Activated CD4-positive, alpha-beta memory T cell treated with anti-CD3 and anti-CD28 coated beads for 36 hours (primary cell): ENCODE measurements at regions not wholly inside any gene's neighbourhood (a gene's known extent, or its start where the extent isn't known, plus 50 kb on each side); places are given as distances from the start of the nearest gene placed in this dataset.

Experiments
- CTCF ChIA-PET: fragments of 350-600 bp; sonication (Branson Sonifier 250); formaldehyde crosslinking; loops from one replicate; lab custom pipeline; 2021; ENCODE audit warnings: antibody characterized with exemption, inconsistent platforms; lab: Charles Lee
- POLR2A ChIA-PET: fragments of 350-600 bp; sonication (Branson Sonifier 250); formaldehyde crosslinking; loops from one replicate; lab custom pipeline; 2021; ENCODE audit warnings: antibody characterized with exemption; lab: Charles Lee
- DNase-seq: peaks from one replicate; pipeline ENCODE4 v3.0.0-alpha.2; 2020
- H3K27ac Mint-ChIP-seq: one replicate; pipeline ENCODE4 v1.8.0; 2021; ENCODE audit warnings: mixed read lengths
- H3K27me3 Mint-ChIP-seq: one replicate; pipeline ENCODE4 v1.8.0; 2021; ENCODE audit warnings: mixed read lengths
- H3K36me3 Mint-ChIP-seq: one replicate; pipeline ENCODE4 v1.8.0; 2021; ENCODE audit warnings: mixed read lengths
- H3K4me1 Mint-ChIP-seq: one replicate; pipeline ENCODE4 v1.8.0; 2021; ENCODE audit warnings: low read depth, mixed read lengths
- H3K4me3 Mint-ChIP-seq: one replicate; pipeline ENCODE4 v1.8.0; 2021; ENCODE audit warnings: mild to moderate bottlenecking, mixed read lengths
- H3K9me3 Mint-ChIP-seq: one replicate; pipeline ENCODE4 v1.8.0; 2021; ENCODE audit warnings: mixed read lengths
- intact Hi-C: fragments of 100-400 bp; cut with micrococcal nuclease; formaldehyde crosslinking; loops from one replicate; pipeline ENCODE4 v1.15.1; 2023

GRCh38 chr2:123359636-123360035 is 665.5 kb upstream of the CNTNAP5 start:
- intact Hi-C loops, result no loop called here
- CTCF ChIA-PET, result no interaction called here
- no peak overlapping the region for H3K4me3 Mint-ChIP-seq
- no peak overlapping the region for H3K27ac Mint-ChIP-seq
- no peaks in the 10 kb centered on the region for H3K36me3 Mint-ChIP-seq
- H3K27me3 Mint-ChIP-seq, result no peaks in the 10 kb centered on the region
- DNase-seq, result no peak
- POLR2A ChIA-PET, result no interaction called here
- H3K4me1 Mint-ChIP-seq, result no peaks in the 10 kb centered on the region
- peaks cover 7% of the 10 kb centered on the region for H3K9me3 Mint-ChIP-seq

GRCh38 chr2:123362671-123363440 is 662.2 kb upstream of the CNTNAP5 start:
- no peaks in the 10 kb centered on the region for H3K36me3 Mint-ChIP-seq
- peaks cover 6% of the 10 kb centered on the region for H3K9me3 Mint-ChIP-seq
- no peak overlapping the region for H3K27ac Mint-ChIP-seq
- POLR2A ChIA-PET, result no interaction called here
- no peaks in the 10 kb centered on the region for H3K4me1 Mint-ChIP-seq
- CTCF ChIA-PET, result no interaction called here
- intact Hi-C loops, result no loop called here
- H3K27me3 Mint-ChIP-seq, result no peaks in the 10 kb centered on the region
- no peak for DNase-seq
- no peak overlapping the region for H3K4me3 Mint-ChIP-seq

GRCh38 chr2:123363826-123364225 is 661.3 kb upstream of the CNTNAP5 start:
- no peak overlapping the region for H3K4me3 Mint-ChIP-seq
- DNase-seq, result no peak
- intact Hi-C loops, result no loop called here
- ChIA-PET POLR2A (no interaction called here), CTCF (no interaction called here)
- no peaks in the 10 kb centered on the region for H3K27me3 Mint-ChIP-seq
- H3K4me1 Mint-ChIP-seq, result no peaks in the 10 kb centered on the region
- H3K9me3 Mint-ChIP-seq, result peaks cover 5% of the 10 kb centered on the region
- no peak overlapping the region for H3K27ac Mint-ChIP-seq
- H3K36me3 Mint-ChIP-seq, result no peaks in the 10 kb centered on the region

- Mint-ChIP-seq H3K4me1 (no peaks in the 10 kb centered on the region), H3K36me3 (no peaks in the 10 kb centered on the region), H3K9me3 (peaks cover 8% of the 10 kb centered on the region), H3K27ac (no peak overlapping the region), H3K27me3 (no peaks in the 10 kb centered on the region), H3K4me3 (no peak overlapping the region)
- no peak for DNase-seq
- intact Hi-C loops, result no loop called here
- POLR2A ChIA-PET, result no interaction called here
- CTCF ChIA-PET, result no interaction called here
Measured at GRCh38 chr2:123364243-123364896, 660.7 kb upstream of the CNTNAP5 start.

- Mint-ChIP-seq H3K9me3 (peaks cover 15% of the 10 kb centered on the region), H3K4me1 (no peaks in the 10 kb centered on the region), H3K4me3 (no peak overlapping the region), H3K36me3 (no peaks in the 10 kb centered on the region), H3K27ac (no peak overlapping the region), H3K27me3 (no peaks in the 10 kb centered on the region)
- POLR2A ChIA-PET, result no interaction called here
- CTCF ChIA-PET, result no interaction called here
- DNase-seq, result no peak
- intact Hi-C loops, result no loop called here
Measured at GRCh38 chr2:123366239-123366837, 658.7 kb upstream of the CNTNAP5 start.

GRCh38 chr2:123370186-123370585 is 654.9 kb upstream of the CNTNAP5 start:
- intact Hi-C loops, result no loop called here
- H3K36me3 Mint-ChIP-seq, result no peaks in the 10 kb centered on the region
- no peak for DNase-seq
- POLR2A ChIA-PET, result no interaction called here
- no peak overlapping the region for H3K4me3 Mint-ChIP-seq
- H3K27me3 Mint-ChIP-seq, result no peaks in the 10 kb centered on the region
- H3K4me1 Mint-ChIP-seq, result no peaks in the 10 kb centered on the region
- H3K27ac Mint-ChIP-seq, result no peak overlapping the region
- peaks cover 18% of the 10 kb centered on the region for H3K9me3 Mint-ChIP-seq
- CTCF ChIA-PET, result no interaction called here

- Mint-ChIP-seq H3K27ac (no peak overlapping the region), H3K4me3 (no peak overlapping the region), H3K9me3 (peaks cover 20% of the 10 kb centered on the region), H3K4me1 (no peaks in the 10 kb centered on the region), H3K27me3 (no peaks in the 10 kb centered on the region), H3K36me3 (no peaks in the 10 kb centered on the region)
- intact Hi-C loops, result no loop called here
- no peak for DNase-seq
- ChIA-PET CTCF (no interaction called here), POLR2A (no interaction called here)
Measured at GRCh38 chr2:123371535-123371934, 653.6 kb upstream of the CNTNAP5 start.

GRCh38 chr2:123380370-123380935 is 644.6 kb upstream of the CNTNAP5 start:
- CTCF ChIA-PET, result no interaction called here
- Mint-ChIP-seq H3K4me3 (no peak overlapping the region), H3K36me3 (no peaks in the 10 kb centered on the region), H3K9me3 (peaks cover 24% of the 10 kb centered on the region), H3K27me3 (no peaks in the 10 kb centered on the region), H3K27ac (no peak overlapping the region), H3K4me1 (no peaks in the 10 kb centered on the region)
- intact Hi-C loops, result no loop called here
- DNase-seq, result no peak
- POLR2A ChIA-PET, result no interaction called here

- ChIA-PET CTCF (no interaction called here), POLR2A (no interaction called here)
- Mint-ChIP-seq H3K36me3 (no peaks in the 10 kb centered on the region), H3K4me1 (no peaks in the 10 kb centered on the region), H3K27ac (no peak overlapping the region), H3K4me3 (no peak overlapping the region), H3K9me3 (peaks cover 22% of the 10 kb centered on the region), H3K27me3 (no peaks in the 10 kb centered on the region)
- intact Hi-C loops, result no loop called here
- DNase-seq, result no peak
Measured at GRCh38 chr2:123415678-123416077, 609.4 kb upstream of the CNTNAP5 start.

GRCh38 chr2:123419976-123420375 is 605.1 kb upstream of the CNTNAP5 start:
- H3K36me3 Mint-ChIP-seq, result no peaks in the 10 kb centered on the region
- DNase-seq, result no peak
- POLR2A ChIA-PET, result no interaction called here
- H3K9me3 Mint-ChIP-seq, result peaks cover 18% of the 10 kb centered on the region
- no peak overlapping the region for H3K27ac Mint-ChIP-seq
- CTCF ChIA-PET, result no interaction called here
- H3K4me3 Mint-ChIP-seq, result no peak overlapping the region
- no peaks in the 10 kb centered on the region for H3K27me3 Mint-ChIP-seq
- no peaks in the 10 kb centered on the region for H3K4me1 Mint-ChIP-seq
- intact Hi-C loops, result no loop called here

- no peak overlapping the region for H3K27ac Mint-ChIP-seq
- ChIA-PET POLR2A (no interaction called here), CTCF (no interaction called here)
- H3K4me1 Mint-ChIP-seq, result no peaks in the 10 kb centered on the region
- H3K36me3 Mint-ChIP-seq, result no peaks in the 10 kb centered on the region
- no peaks in the 10 kb centered on the region for H3K27me3 Mint-ChIP-seq
- no peak for DNase-seq
- intact Hi-C loops, result no loop called here
- H3K9me3 Mint-ChIP-seq, result peaks cover 18% of the 10 kb centered on the region
- H3K4me3 Mint-ChIP-seq, result no peak overlapping the region
Measured at GRCh38 chr2:123434546-123435395, 590.3 kb upstream of the CNTNAP5 start.

GRCh38 chr2:123438251-123438650 is 586.8 kb upstream of the CNTNAP5 start:
- DNase-seq, result no peak
- Mint-ChIP-seq H3K4me3 (no peak overlapping the region), H3K36me3 (no peaks in the 10 kb centered on the region), H3K27me3 (no peaks in the 10 kb centered on the region), H3K9me3 (peaks cover 24% of the 10 kb centered on the region), H3K4me1 (no peaks in the 10 kb centered on the region), H3K27ac (no peak overlapping the region)
- POLR2A ChIA-PET, result no interaction called here
- CTCF ChIA-PET, result no interaction called here
- intact Hi-C loops, result no loop called here
